ENCODE measurements at regions not wholly inside any gene's neighbourhood (a gene's known extent, or its start where the extent isn't known, plus 50 kb on each side); places are given as distances from the start of the nearest gene placed in this dataset.

DNA sequence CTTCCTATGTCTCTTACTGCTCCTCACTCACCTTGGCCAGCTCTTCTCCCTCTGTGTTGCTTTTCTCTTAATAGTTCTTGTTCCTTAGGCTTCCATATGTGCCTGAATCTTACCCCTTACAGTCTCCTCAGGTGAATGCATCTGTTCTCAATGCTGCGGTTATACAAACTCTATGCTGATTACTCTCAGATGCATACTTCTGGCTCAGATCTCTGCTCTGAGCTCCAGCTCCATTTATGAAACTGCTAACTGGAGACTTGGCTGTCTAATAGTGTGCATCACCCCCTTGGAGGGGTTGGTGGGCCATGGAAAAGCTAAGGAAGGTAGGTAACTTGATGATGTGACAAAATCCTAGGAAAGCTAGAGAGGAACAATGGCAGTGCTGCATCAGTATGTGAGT is 422.5 kb downstream of the TMEM135 start:
- no peak for TF ChIP-seq EZH2 (IDR thresholded peaks at IDR 0.05)
- no peak for TF ChIP-seq POLR2AphosphoS5 (IDR thresholded peaks at IDR 0.05; ENCODE audit: borderline replicate concordance, low read depth, low read length)
- no peak for TF ChIP-seq FOXP2 (optimal IDR thresholded peaks at IDR 0.05; ENCODE audit: control extremely low read depth, extremely low read length, insufficient read depth)
